Left ventricle myocardium inferior (tissue), 1 donor: ENCODE measurements at regions not wholly inside any gene's neighbourhood (a gene's known extent, or its start where the extent isn't known, plus 50 kb on each side); places are given as distances from the start of the nearest gene placed in this dataset.

ENCODE experiments used
- DNase-seq: peaks from one replicate; pipeline ENCODE4 v3.0.0-alpha.2; 2020
- H3K27ac ChIP-seq: fragments of 200-600 bp; replicated peaks from 2 replicates; pipeline ENCODE4 v1.8.0; 2021
- H3K27me3 ChIP-seq: fragments of 200-600 bp; 2 replicates; pipeline ENCODE4 v1.8.0; 2021; ENCODE audit warnings: low read depth
- H3K36me3 ChIP-seq: fragments of 200-600 bp; 2 replicates; pipeline ENCODE4 v1.8.0; 2021
- H3K4me1 ChIP-seq: fragments of 200-600 bp; 2 replicates; pipeline ENCODE4 v1.8.0; 2021
- H3K4me3 ChIP-seq: fragments of 200-600 bp; 2 replicates; pipeline ENCODE4 v1.8.0; 2021; ENCODE audit warnings: mild to moderate bottlenecking, moderate library complexity
- H3K9me3 ChIP-seq: fragments of 200-600 bp; replicated peaks from 2 replicates; pipeline ENCODE4 v1.8.0; 2021
- intact Hi-C: fragments of 100-400 bp; cut with micrococcal nuclease; formaldehyde crosslinking; loops from one replicate; pipeline ENCODE4 v1.11.0; 2022
- TF ChIP-seq, protein P1 (sequence below): fragments of 200-600 bp; IDR thresholded peaks from 2 replicates; pipeline ENCODE4 v1.8.0; 2021; ENCODE audit warnings: antibody characterized with exemption, mild to moderate bottlenecking, borderline replicate concordance
- donor health status: DM: no; HTN: yes; CAD: no; lungs with severe emphysema.

DNA sequence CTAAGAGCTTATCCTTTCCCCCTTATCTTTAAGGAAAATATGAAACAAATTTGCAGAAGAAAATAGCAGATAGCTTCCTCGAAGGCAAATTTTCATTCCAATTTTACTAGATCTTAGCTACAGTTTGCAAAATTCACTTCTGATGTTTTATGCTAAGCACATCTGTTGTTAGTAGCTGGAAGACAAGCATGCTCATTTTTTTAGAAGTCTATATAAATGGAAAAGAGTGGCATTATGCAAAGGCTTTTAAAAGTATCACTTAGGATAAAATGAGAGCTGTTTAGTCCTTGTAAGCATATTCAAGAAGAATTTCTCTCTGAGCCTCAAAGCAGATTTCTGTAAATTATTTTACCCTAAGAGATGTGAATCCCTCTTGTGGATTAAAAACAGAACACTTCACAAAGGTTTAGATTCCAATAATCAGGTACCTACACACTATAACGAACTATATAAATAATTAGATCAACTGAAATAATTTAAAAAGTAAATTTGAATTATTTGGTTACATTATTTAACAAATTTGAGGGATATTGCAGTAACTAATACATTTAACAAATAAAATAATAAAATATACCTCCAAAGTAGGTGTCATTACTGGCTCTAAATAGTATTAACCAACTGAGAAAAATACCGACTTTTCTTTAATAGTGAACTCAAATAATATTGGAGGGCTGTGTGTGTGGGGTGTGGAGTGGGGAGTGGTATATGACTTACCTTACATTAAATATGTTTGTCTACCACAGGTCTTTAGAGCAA, 307.1 kb downstream of the SEMA3D start:
- TF ChIP-seq, protein P1, sequence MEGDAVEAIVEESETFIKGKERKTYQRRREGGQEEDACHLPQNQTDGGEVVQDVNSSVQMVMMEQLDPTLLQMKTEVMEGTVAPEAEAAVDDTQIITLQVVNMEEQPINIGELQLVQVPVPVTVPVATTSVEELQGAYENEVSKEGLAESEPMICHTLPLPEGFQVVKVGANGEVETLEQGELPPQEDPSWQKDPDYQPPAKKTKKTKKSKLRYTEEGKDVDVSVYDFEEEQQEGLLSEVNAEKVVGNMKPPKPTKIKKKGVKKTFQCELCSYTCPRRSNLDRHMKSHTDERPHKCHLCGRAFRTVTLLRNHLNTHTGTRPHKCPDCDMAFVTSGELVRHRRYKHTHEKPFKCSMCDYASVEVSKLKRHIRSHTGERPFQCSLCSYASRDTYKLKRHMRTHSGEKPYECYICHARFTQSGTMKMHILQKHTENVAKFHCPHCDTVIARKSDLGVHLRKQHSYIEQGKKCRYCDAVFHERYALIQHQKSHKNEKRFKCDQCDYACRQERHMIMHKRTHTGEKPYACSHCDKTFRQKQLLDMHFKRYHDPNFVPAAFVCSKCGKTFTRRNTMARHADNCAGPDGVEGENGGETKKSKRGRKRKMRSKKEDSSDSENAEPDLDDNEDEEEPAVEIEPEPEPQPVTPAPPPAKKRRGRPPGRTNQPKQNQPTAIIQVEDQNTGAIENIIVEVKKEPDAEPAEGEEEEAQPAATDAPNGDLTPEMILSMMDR, result no peak
- H3K27ac ChIP-seq, result no peak overlapping the region
- intact Hi-C loops, result no loop called here
- H3K36me3 ChIP-seq, result no peaks in the 10 kb centered on the region
- H3K27me3 ChIP-seq, result no peaks in the 10 kb centered on the region
- H3K9me3 ChIP-seq, result no peaks in the 10 kb centered on the region
- H3K4me1 ChIP-seq, result no peaks in the 10 kb centered on the region
- H3K4me3 ChIP-seq, result no peak overlapping the region
- DNase-seq, result no peak

DNA sequence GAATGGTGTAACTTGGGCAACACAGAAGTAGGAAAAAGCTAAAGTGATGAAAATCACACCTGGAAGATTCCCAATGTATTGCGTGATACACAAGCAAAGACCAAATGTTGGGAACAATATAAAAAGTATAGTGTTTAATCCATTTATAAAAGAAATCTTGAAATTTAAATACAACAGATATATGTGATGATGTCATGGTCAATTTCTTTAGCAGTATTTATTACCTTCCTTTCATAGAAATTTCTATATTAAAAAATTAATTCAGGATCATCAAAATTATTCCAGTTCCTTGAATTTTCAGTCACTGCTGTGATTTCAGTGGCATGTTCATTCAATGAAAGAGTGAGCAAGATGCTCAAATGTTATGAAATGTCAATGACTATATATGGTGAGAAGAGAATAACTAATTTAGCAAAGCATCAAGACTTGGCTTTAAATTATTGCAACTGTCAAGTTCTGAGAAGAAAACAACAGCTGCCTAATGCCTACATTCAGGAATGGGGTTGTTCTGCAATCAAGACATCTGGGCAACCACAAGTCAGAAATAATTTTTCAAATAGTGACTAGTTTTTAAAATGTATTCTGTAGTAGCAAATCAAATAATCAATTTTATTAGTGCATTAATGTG, 308.8 kb downstream of the SEMA3D start:
- no peak for DNase-seq
- no peaks in the 10 kb centered on the region for H3K36me3 ChIP-seq
- no peak overlapping the region for H3K4me3 ChIP-seq
- H3K27me3 ChIP-seq, result no peaks in the 10 kb centered on the region
- TF ChIP-seq, protein P1, result no peak
- intact Hi-C loops, result no loop called here
- H3K27ac ChIP-seq, result no peak overlapping the region
- H3K9me3 ChIP-seq, result no peaks in the 10 kb centered on the region
- no peaks in the 10 kb centered on the region for H3K4me1 ChIP-seq

DNA sequence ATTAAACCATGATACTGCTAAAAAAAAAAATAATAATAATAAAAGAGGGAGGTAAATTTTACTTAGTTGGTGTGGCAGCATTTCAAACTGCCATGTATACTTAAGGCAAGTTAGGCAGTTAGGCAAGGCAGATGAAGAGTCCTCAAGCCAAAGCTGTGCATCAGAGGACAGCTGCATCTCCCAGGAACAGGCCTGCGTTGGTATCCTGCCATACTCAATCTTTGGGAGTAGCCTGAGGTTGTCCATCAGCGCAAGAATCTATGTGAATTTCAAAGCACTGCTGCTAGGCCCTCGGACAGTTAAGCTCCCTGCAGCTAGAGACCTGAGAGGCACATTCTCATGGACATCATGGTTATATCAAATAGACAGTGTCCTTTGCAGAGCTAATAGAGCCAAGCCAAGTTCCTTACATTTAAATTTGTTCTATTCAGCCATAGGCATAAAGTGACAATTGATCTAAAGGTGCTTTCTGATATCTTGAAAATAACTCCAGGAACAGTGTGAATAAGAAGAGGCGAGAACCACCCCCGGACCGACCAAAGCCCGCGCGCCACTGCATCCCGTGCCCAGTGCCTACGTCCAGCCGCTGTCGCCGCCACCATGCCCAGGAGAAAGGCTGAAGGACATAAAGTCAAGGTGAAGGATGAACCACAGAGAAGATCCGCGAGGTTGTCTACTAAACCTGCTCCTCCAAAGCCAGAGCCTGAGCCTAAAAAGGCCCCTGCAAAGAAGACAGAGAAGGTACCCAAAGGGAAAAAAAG, 310.6 kb downstream of the SEMA3D start:
- intact Hi-C loops, result no loop called here
- H3K27me3 ChIP-seq, result no peaks in the 10 kb centered on the region
- TF ChIP-seq, protein P1, result no peak
- no peak overlapping the region for H3K4me3 ChIP-seq
- no peaks in the 10 kb centered on the region for H3K9me3 ChIP-seq
- no peak for DNase-seq
- no peaks in the 10 kb centered on the region for H3K4me1 ChIP-seq
- no peaks in the 10 kb centered on the region for H3K36me3 ChIP-seq
- H3K27ac ChIP-seq, result no peak overlapping the region

DNA sequence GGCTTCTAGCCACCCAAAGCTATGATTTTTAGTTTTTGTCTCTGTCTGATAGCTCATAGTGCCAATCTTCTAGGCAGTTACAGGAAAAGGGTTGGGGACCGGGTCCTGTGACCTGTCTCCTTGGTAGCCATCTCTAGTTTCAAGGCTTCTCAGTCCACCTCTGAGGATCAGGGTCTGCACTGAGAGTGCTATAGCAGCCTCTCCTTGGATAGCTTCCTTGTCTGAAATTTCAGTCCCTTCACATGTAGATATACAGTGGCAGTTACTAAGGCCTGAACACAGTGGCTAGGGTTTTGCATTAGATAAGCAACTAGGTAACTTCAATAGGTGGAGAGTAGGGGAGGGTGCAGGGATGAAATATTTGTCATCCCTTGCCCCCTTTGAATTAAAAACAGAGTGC, 321.3 kb downstream of the SEMA3D start:
- Histone ChIP-seq H3K27ac (no peak overlapping the region), H3K4me3 (no peak overlapping the region), H3K9me3 (no peaks in the 10 kb centered on the region), H3K4me1 (no peaks in the 10 kb centered on the region), H3K36me3 (no peaks in the 10 kb centered on the region), H3K27me3 (no peaks in the 10 kb centered on the region)
- no peak for DNase-seq
- intact Hi-C loops, result no loop called here
- TF ChIP-seq, protein P1, result no peak

DNA sequence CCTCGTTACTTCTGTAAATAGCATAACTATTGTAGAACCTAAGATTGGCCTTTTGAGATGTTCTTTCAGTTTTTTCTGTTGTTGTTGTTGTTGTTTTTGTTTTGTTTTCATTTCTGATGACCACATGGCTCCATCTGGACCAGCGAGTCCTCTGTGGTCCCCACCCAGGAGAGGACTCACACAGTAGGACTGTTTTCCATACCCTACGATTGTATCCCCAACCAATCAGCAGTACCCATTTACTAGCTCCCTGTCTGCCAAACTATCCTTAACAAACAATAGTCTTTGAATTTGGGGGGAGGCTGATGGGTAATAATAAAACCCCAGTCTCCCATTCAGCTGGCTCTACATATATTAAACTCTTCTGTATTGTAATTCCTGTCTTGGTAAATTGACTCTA, 329.5 kb downstream of the SEMA3D start:
- TF ChIP-seq, protein P1, result no peak
- no peak for DNase-seq
- Histone ChIP-seq H3K27me3 (no peaks in the 10 kb centered on the region), H3K4me3 (no peak overlapping the region), H3K4me1 (no peaks in the 10 kb centered on the region), H3K36me3 (no peaks in the 10 kb centered on the region), H3K9me3 (no peaks in the 10 kb centered on the region), H3K27ac (no peak overlapping the region)
- intact Hi-C loops, result no loop called here
